Esophagus muscularis mucosa (tissue), 3 donors: ENCODE measurements at regions not wholly inside any gene's neighbourhood (a gene's known extent, or its start where the extent isn't known, plus 50 kb on each side); places are given as distances from the start of the nearest gene placed in this dataset.

Source experiments
- CTCF ChIP-seq, 3 experiments: fragments of 200-600 bp in 2 of 3; fragments of 450-650 bp in 1 of 3; sonication (generic) in 2 of 3; IDR thresholded peaks; one replicate each; pipeline ENCODE4 v1.5.1; 2017 to 2019; ENCODE audit warnings: antibody characterized with exemption in 3 of 3, mild to moderate bottlenecking in 2 of 3, moderate library complexity in 1 of 3
- POLR2A ChIP-seq: fragments of 450-650 bp; IDR thresholded peaks from one replicate; pipeline ENCODE4 v1.6.1; 2017; ENCODE audit warnings: antibody characterized with exemption, moderate library complexity, mild to moderate bottlenecking, low read depth
- POLR2AphosphoS5 ChIP-seq, 2 donors: sonication (generic); formaldehyde crosslinking; IDR thresholded peaks; one replicate each; pipeline ENCODE4 v1.6.1; 2017; ENCODE audit warnings: antibody characterized with exemption in 2 of 2

- no peak for TF ChIP-seq CTCF (IDR thresholded peaks at IDR 0.05)
- TF ChIP-seq POLR2A: no peak
- no peak for TF ChIP-seq POLR2AphosphoS5 (IDR thresholded peaks at IDR 0.05)
Observed at GRCh38 chr17:27239584-27239983, 54.3 kb upstream of the WSB1 start.
